ENCODE measurements at regions not wholly inside any gene's neighbourhood (a gene's known extent, or its start where the extent isn't known, plus 50 kb on each side); places are given as distances from the start of the nearest gene placed in this dataset.

DNA sequence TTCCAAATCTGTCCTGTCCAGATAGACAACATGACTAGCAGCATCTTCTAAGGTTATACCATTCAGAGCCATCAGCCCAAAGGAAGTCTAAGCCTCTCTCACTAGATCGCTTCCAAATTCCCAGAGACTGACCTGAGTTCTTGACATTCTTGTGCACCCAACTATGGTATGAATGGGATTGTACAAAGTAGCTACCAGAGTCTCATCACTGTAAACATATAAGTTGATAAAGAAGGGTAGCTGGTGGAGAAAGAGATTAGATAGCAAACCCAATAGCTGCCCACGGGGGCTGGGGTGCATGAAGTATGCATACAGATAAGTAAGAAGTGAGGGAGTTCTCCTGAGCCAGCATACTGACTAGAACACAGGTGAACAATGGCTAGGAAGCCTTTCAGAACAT, 180.0 kb downstream of the PLPP3 start:
- Histone ChIP-seq H4K5ac (ENCODE audit: insufficient read length, low read depth, low read length) (no peak overlapping the region), H2BK20ac (ENCODE audit: low read depth, low read length, poor library complexity, severe bottlenecking) (no peak overlapping the region), H2BK5ac (ENCODE audit: insufficient read length, low read length) (no peak overlapping the region), H2BK120ac (ENCODE audit: low read depth, low read length, poor library complexity, severe bottlenecking) (no peak overlapping the region), H4K20me1 (ENCODE audit: control insufficient read depth, insufficient read depth, insufficient read length) (no peaks in the 10 kb centered on the region), H2AFZ (ENCODE audit: low read length) (no peak overlapping the region), H2BK15ac (ENCODE audit: low read depth, low read length) (no peak overlapping the region), H2BK12ac (ENCODE audit: insufficient read length, low read depth, low read length) (no peak overlapping the region), H3K23ac (ENCODE audit: insufficient read length, low read depth, low read length) (no peak overlapping the region), H3K4me1 (ENCODE audit: insufficient read depth, low read length) (no peaks in the 10 kb centered on the region; the same call in 1 of the 2 replicates), H3K79me2 (ENCODE audit: insufficient read depth, low read length) (no peaks in the 10 kb centered on the region), H3K18ac (ENCODE audit: insufficient read length, low read depth, low read length) (no peak overlapping the region), H4K8ac (replicated peaks; ENCODE audit: insufficient read length, low read depth, low read length) (no peak overlapping the region), H3K4me2 (ENCODE audit: insufficient read depth, insufficient read length, low read length) (no peak overlapping the region), H2AK5ac (ENCODE audit: insufficient read length, low read length) (no peak overlapping the region), H3K9ac (ENCODE audit: extremely low read depth, insufficient read length, low read length) (no peak overlapping the region), H3K27me3 (ENCODE audit: insufficient read depth, low read length) (no peaks in the 10 kb centered on the region), H3K9me3 (ENCODE audit: control insufficient read depth, low read depth, low read length) (no peaks in the 10 kb centered on the region), H3K79me1 (ENCODE audit: insufficient read depth, low read depth, low read length, poor library complexity, severe bottlenecking) (no peaks in the 10 kb centered on the region), H3K4ac (ENCODE audit: low read depth, low read length) (no peak overlapping the region), H3K27ac (ENCODE audit: insufficient read length, low read depth, low read length) (no peak overlapping the region), H4K91ac (ENCODE audit: insufficient read length, low read depth, low read length) (no peak overlapping the region), H3K14ac (ENCODE audit: insufficient read depth, low read length) (no peak overlapping the region), H3K23me2 (ENCODE audit: insufficient read length, low read depth, low read length, poor library complexity, severe bottlenecking) (no peaks in the 10 kb centered on the region), H3K56ac (ENCODE audit: insufficient read length, low read depth, low read length) (no peak overlapping the region), H3T11ph (ENCODE audit: low read length) (no peak overlapping the region)
- no peaks in the 10 kb centered on the region for H3K27me3 Mint-ChIP-seq (ENCODE audit: low read depth)
- H3K4me1 Mint-ChIP-seq = peaks cover 15 to 17% of the 10 kb centered on the region in 2 experiments
- no peaks in the 10 kb centered on the region for H3K9me3 Mint-ChIP-seq
- no peaks in the 10 kb centered on the region for H3K36me3 Mint-ChIP-seq (ENCODE audit: insufficient read depth in 1 of 3, low read depth in 3 of 3)
- H3K4me3 Mint-ChIP-seq = no peak overlapping the region
- WGBS (ENCODE audit: extremely low coverage, insufficient read length, low lambda C conversion rate) = no CpG with 5 or more reads among the region's 2 CpGs
- no peak for DNase-seq
- no peak overlapping the region for H3K27ac Mint-ChIP-seq
- TF ChIP-seq, protein P1, sequence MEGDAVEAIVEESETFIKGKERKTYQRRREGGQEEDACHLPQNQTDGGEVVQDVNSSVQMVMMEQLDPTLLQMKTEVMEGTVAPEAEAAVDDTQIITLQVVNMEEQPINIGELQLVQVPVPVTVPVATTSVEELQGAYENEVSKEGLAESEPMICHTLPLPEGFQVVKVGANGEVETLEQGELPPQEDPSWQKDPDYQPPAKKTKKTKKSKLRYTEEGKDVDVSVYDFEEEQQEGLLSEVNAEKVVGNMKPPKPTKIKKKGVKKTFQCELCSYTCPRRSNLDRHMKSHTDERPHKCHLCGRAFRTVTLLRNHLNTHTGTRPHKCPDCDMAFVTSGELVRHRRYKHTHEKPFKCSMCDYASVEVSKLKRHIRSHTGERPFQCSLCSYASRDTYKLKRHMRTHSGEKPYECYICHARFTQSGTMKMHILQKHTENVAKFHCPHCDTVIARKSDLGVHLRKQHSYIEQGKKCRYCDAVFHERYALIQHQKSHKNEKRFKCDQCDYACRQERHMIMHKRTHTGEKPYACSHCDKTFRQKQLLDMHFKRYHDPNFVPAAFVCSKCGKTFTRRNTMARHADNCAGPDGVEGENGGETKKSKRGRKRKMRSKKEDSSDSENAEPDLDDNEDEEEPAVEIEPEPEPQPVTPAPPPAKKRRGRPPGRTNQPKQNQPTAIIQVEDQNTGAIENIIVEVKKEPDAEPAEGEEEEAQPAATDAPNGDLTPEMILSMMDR (conservative IDR thresholded peaks at IDR 0.05) = no peak

All from H9 (cell line).